ENCODE measurements at regions not wholly inside any gene's neighbourhood (a gene's known extent, or its start where the extent isn't known, plus 50 kb on each side); places are given as distances from the start of the nearest gene placed in this dataset.

- H3K4me3 ChIP-seq (replicated peaks in 1 of 3; ENCODE audit: insufficient read depth in 1 of 3, low read depth in 1 of 3, low read length in 3 of 3) = no peak overlapping the region
- ChIA-PET CTCF (no interaction called here), POLR2A (no interaction called here)
- BruUV-seq (replicated peaks) = no TSS peak
- H2AFZ ChIP-seq (ENCODE audit: low read depth, low read length) = no peak overlapping the region
- H3K4me1 ChIP-seq (ENCODE audit: control insufficient read depth, extremely low read depth, insufficient read depth, low read length) = no peaks in the 10 kb centered on the region
- intact Hi-C loops (cut with micrococcal nuclease) (no loop called here), dilution Hi-C loops (cut with MboI; ENCODE audit: extremely low pct_ligation_motif_present, low sequenced_read_pairs) (no loop called here)
- no peaks in the 10 kb centered on the region for H4K20me1 ChIP-seq (replicated peaks; ENCODE audit: control insufficient read depth, extremely low read depth, insufficient read depth, low read length)
- H3K4me2 ChIP-seq (ENCODE audit: insufficient read depth, low read length) = no peak overlapping the region
- no peaks in the 10 kb centered on the region for H3K27me3 ChIP-seq (ENCODE audit: control insufficient read depth in 2 of 2, insufficient read depth in 2 of 2, low read length in 2 of 2)
- no peaks in the 10 kb centered on the region for H3K79me2 ChIP-seq (ENCODE audit: control insufficient read depth, insufficient read depth, low read length)
- no peaks in the 10 kb centered on the region for H3K9me1 ChIP-seq (replicated peaks; ENCODE audit: control insufficient read depth, extremely low read depth, insufficient read depth, low read length)
- H3K9ac ChIP-seq (replicated peaks; ENCODE audit: extremely low read depth, insufficient read depth, low read length) = no peak overlapping the region
- no peaks in the 10 kb centered on the region for H3K9me3 ChIP-seq (replicated peaks; ENCODE audit: control insufficient read depth, insufficient read depth, low read length)
- no peaks in the 10 kb centered on the region for H3K36me3 ChIP-seq (ENCODE audit: control insufficient read depth in 2 of 2, extremely low read depth in 1 of 2, insufficient read depth in 2 of 2, low read length in 2 of 2)
- FAIRE-seq (no peak), DNase-seq (ENCODE audit: low read depth, low spot score) (no peak)
- H3K27ac ChIP-seq (ENCODE audit: insufficient read depth, low read depth, low read length) = no peak overlapping the region
- TF ChIP-seq MAX (IDR thresholded peaks at IDR 0.05; ENCODE audit: insufficient read depth, insufficient read length) (no peak), MYC (IDR thresholded peaks at IDR 0.05; ENCODE audit: low read depth, low read length) (no peak), EZH2 (IDR thresholded peaks at IDR 0.05; ENCODE audit: borderline replicate concordance, low read depth, low read length, severe bottlenecking) (no peak), GATA2 (IDR thresholded peaks at IDR 0.05; ENCODE audit: insufficient read depth, insufficient read length, low read depth, low read length) (no peak), CTCF (IDR thresholded peaks at IDR 0.05; ENCODE audit: extremely low read depth in 1 of 2, insufficient read depth in 1 of 2, low read depth in 1 of 2, low read length in 2 of 2) (no peak), JUN (IDR thresholded peaks at IDR 0.05; ENCODE audit: borderline replicate concordance, insufficient read depth, insufficient read length, low read depth) (no peak), POLR2AphosphoS5 (IDR thresholded peaks at IDR 0.05; ENCODE audit: insufficient read depth, low read depth, low read length) (no peak), FOS (IDR thresholded peaks at IDR 0.05; ENCODE audit: borderline replicate concordance, insufficient read depth, low read length) (no peak), POLR2A (IDR thresholded peaks at IDR 0.05; ENCODE audit: low read depth, low read length) (no peak)
Observed at GRCh38 chr18:45464619-45465018, 150.7 kb upstream of the SLC14A2 start.

All from endothelial cell of umbilical vein (primary cell).